ENCODE measurements at regions not wholly inside any gene's neighbourhood (a gene's known extent, or its start where the extent isn't known, plus 50 kb on each side); places are given as distances from the start of the nearest gene placed in this dataset.
"Not testable (repeated sequence)": the region's sequence is repeated elsewhere in the genome, so short reads cannot be mapped to it uniquely, and the experiment has no call there.

- DNase-seq, result no peak
Measured at GRCh38 chr1:238991765-238992495, 394.4 kb upstream of the CHRM3 start.

- DNase-seq, result no peak
Measured at GRCh38 chr1:238985312-238985711, 401.1 kb upstream of the CHRM3 start.

DNA sequence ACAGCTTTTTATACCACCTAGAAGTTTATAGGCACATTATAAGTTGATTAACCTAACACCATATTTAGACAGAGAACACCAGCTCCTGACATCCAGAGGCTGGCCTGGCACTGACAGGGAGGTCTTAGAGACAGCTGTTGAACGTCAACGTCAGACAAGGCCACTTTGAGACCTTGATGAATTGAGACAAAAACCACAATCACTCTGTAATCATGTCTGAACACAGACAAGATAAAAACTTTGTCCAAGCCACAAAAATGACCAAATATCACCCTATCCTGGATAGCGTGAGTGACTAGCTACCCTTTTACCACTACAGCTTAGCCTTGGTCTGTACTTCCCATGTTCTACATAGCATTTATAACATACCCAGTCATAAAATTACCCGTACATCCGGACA is 403.6 kb upstream of the CHRM3 start:
- DNase-seq, result no peak

DNA sequence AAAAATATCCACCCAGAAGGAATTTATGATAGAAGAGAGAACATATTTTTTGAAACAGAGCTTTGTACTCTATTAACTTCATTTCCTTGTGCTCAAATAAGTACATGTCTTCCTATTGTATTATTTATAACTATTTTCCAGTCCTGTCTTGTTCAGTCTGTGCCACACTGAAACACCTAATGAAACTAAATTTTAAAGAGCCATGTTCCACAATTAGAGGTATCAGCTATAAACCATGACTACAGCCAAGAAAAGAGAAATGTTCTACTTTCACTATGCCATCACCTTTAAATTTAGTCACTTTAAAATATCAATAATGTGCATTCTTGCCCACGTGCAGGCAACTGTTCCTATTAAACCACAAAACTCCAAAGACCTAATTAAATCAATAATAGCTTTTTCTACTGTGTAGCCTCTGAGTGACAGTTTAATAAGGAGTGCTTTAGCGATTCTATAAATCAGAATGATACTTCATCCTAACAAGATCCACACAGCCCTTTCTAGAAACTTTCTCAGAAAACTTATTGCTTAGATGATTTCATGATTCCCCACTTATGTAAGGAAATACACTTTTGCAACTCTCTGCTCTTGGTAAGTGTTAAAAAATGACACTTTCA is 404.9 kb upstream of the CHRM3 start:
- no peak for DNase-seq

DNA sequence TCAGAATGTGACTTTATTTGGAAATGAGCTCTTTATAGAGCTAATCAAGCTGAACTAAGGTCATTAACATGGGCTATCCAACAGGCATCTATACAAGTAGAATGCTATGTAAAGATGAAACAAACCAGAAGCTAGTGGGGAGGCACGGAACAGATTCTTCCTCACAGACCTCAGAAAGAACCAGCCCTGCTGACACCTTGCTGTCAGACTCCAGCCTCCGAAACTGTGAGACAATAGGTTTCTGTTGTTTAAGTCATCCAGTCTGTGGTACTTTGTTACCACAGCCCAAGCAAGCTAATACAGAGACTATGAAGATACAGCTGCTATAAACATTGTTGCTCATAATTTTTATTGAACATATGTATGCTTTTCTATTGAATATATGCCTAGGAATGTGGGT is 406.3 kb upstream of the CHRM3 start:
- DNase-seq, result no peak

DNA sequence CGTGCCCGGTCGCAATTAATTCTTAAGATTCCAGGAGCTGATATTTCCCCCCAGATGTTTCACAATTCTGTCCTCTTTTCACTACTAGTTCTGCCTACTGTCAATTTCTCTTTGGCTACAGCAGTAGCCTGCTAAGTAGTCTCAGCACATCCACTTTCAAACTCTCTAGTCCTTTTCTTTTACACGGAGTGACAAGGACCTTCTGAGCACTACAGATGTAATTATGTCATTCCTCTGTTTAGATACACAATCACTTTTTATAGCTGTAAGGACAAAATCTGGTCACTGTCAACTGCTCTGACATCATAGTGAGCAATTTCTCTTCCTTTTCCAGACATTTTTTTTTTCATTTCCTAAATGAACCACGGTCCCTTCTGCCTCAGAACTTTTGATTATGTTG is 421.7 kb upstream of the CHRM3 start:
- no peak for DNase-seq

DNA sequence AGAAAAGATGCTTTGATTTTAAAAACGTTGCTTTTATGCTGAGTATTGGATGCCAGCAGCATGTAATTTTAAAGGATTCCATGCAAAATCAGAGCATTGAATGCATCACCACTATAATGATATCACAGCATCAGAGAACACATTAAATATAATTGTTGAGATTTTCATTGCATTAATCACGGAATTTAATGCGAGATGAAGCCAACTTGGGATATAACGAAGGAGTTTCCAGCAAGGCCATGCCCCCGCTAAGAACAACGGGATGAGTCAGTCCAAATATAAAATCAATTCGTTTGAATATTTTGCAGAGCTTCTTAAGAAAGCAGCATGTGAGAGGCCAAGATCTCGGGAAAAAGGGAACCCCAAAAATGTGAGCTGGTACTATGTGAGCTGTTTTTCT is 423.4 kb upstream of the CHRM3 start:
- no peak for DNase-seq

DNA sequence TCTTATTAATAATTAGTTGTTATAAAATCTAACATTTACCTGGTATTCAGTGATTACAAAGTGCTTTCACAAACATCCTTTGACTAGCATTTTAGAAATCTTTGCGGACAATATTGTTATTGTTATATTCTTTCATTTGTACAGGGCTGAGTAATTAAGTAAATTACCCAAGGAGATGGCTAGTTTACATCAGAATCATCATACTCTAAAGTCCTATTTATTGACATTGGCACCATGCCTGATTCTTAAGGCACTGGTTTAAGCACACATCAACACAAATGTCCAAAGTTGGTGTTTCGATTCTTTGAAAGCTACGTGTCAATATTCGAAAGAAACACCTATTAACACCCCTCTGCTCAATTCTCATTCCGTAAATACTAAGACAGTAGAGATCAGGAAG is 424.6 kb upstream of the CHRM3 start:
- no peak for DNase-seq

DNA sequence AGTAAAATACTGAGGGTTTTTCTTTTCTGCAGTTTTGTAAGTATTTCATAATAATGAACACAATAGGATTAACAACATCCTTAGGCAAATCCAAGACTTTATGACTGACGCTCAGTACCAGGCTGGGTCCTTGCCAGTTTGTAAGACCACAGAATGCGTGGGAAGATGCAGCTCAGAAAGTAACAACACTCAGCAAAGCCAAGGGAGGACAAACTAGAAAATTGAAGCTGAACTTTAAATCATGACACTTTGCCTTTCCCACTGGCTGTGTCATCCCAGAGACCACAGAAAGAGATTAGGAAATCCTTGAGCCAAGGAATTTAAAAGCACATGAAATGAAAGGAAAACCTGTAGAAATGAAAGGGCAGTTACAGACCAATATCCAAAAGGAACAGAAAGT is 426.3 kb upstream of the CHRM3 start:
- no peak for DNase-seq

- DNase-seq, result no peak
Measured at GRCh38 chr1:238955934-238956333, 430.4 kb upstream of the CHRM3 start.

GRCh38 chr1:238954865-238955264 is 431.5 kb upstream of the CHRM3 start:
- no peak for DNase-seq

- DNase-seq, result no peak
Measured at GRCh38 chr1:238953448-238954010, 432.8 kb upstream of the CHRM3 start.

DNA sequence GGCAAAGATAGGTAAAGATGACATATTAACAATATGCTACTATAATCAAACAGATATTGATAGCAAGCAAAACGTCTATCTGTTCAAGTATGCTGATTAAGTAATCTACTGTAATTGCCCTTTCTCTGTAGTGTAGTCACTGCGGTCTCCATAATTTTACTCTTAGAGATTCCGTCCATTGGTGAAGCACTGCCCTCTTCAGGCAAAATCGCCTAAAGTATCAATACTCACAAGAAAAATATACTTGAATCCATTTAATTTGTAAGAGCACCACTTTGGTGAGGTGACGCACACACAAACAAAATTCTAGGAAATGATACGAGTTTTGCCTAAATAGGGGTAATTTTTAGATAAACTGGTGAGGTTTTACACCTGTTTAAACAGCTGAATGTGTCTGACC is 434.6 kb upstream of the CHRM3 start:
- peak; percentile 6 for DNase-seq

GRCh38 chr1:238950784-238951183 is 435.6 kb upstream of the CHRM3 start:
- no peak for DNase-seq

- DNase-seq, result no peak
Measured at GRCh38 chr1:238950017-238950416, 436.4 kb upstream of the CHRM3 start.

- DNase-seq, result no peak
Measured at GRCh38 chr1:238944028-238944427, 442.3 kb upstream of the CHRM3 start.

GRCh38 chr1:238927899-238928298 is 458.5 kb upstream of the CHRM3 start:
- DNase-seq, result no peak

- DNase-seq, result no peak
Measured at GRCh38 chr1:238916828-238917227, 469.5 kb upstream of the CHRM3 start.

- no peak for DNase-seq
Measured at GRCh38 chr1:238914346-238914745, 472.0 kb upstream of the CHRM3 start.

- no peak for DNase-seq
Measured at GRCh38 chr1:238913210-238913609, 473.2 kb upstream of the CHRM3 start.

- no peak for DNase-seq
Measured at GRCh38 chr1:238912148-238912547, 474.2 kb upstream of the CHRM3 start.

GRCh38 chr1:238902752-238903151 is 483.6 kb upstream of the CHRM3 start:
- not testable (repeated sequence) for DNase-seq

- no peak for DNase-seq
Measured at GRCh38 chr1:238900334-238900865, 486.0 kb upstream of the CHRM3 start.

DNA sequence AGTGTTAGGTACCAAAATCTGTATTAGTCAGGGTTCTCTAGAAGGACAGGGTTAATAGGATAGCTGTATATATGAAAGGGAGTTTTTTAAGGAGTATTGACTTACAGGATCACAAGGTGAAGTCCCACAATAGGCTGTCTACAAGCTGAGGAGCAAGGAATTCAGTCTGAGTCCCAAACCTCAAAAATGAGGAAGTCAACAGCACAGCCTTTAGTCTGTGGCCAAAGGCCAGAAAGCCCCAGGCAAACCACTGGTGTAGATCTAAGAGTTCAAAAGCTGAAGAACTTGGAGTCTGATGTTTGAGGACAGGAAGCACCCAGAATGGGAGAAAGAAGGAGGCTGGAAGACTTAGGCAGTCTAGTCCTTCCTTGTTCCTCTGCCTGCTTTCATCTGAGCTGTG is 487.5 kb upstream of the CHRM3 start:
- DNase-seq, result no peak

All from NCI-H1694 treated with DMSO at 0.1 percent for 48 hours (cell line).